Breast epithelium (tissue), 4 donors: ENCODE measurements at regions not wholly inside any gene's neighbourhood (a gene's known extent, or its start where the extent isn't known, plus 50 kb on each side); places are given as distances from the start of the nearest gene placed in this dataset.

Source experiments
- DNase-seq, 2 donors: peaks; one replicate each; pipeline ENCODE4 v3.0.0-alpha.2; 2019; ENCODE audit warnings: low spot score in 2 of 2
- H3K27ac ChIP-seq, 2 donors: fragments of 200-600 bp; sonication (generic) in 1 of 2; one replicate each; pipeline ENCODE4 v1.5.1; 2016 to 2019; ENCODE audit warnings: mild to moderate bottlenecking in 1 of 2
- H3K27me3 ChIP-seq, 2 donors: fragments of 200-600 bp; sonication (generic) in 1 of 2; one replicate each; pipeline versions ENCODE4 v1.5.1 to v1.6.0; 2017 to 2019; ENCODE audit warnings: control low read depth in 1 of 2, mild to moderate bottlenecking in 1 of 2
- H3K36me3 ChIP-seq: fragments of 200-600 bp; one replicate; pipeline ENCODE4 v1.5.1; 2019
- H3K4me1 ChIP-seq, 2 donors: fragments of 200-600 bp; sonication (generic); one replicate each; pipeline ENCODE4 v1.5.1; 2016 to 2019; ENCODE audit warnings: control low read depth in 1 of 2
- H3K4me3 ChIP-seq, 3 donors: fragments of 200-600 bp; sonication (generic); 1 replicate in 2 of 3; 2 replicates in 1 of 3; pipeline ENCODE4 v1.5.1; 2016 to 2019; ENCODE audit warnings: mild to moderate bottlenecking in 3 of 3, moderate library complexity in 2 of 3
- H3K9me3 ChIP-seq, 2 donors: fragments of 200-600 bp; sonication (generic) in 1 of 2; one replicate each; pipeline ENCODE4 v1.5.1; 2016 to 2019; ENCODE audit warnings: control low read depth in 1 of 2
- POLR2A ChIP-seq: fragments of 450-650 bp; IDR thresholded peaks from one replicate; pipeline ENCODE4 v1.6.1; 2016; ENCODE audit warnings: antibody characterized with exemption, mild to moderate bottlenecking, moderate library complexity
- POLR2AphosphoS5 ChIP-seq, 3 donors: sonication (generic); formaldehyde crosslinking; IDR thresholded peaks; one replicate each; pipeline ENCODE4 v1.6.1; 2017; ENCODE audit warnings: antibody characterized with exemption in 3 of 3
- intact Hi-C: fragments of 100-400 bp; cut with DNase I; formaldehyde crosslinking; loops from one replicate; pipeline ENCODE4 v1.15.1; 2023; ENCODE audit warnings: low total_unique reads
- TF ChIP-seq, protein P1 (sequence below), 3 donors: fragments of 450-650 bp; IDR thresholded peaks; one replicate each; pipeline ENCODE4 v1.5.1; 2016 to 2017; ENCODE audit warnings: antibody characterized with exemption in 3 of 3, mild to moderate bottlenecking in 3 of 3, moderate library complexity in 3 of 3

- DNase-seq, result no peak
These were observed 128.1 kb upstream of the JUN start for GRCh38 chr1:58911841-58912499.

DNA sequence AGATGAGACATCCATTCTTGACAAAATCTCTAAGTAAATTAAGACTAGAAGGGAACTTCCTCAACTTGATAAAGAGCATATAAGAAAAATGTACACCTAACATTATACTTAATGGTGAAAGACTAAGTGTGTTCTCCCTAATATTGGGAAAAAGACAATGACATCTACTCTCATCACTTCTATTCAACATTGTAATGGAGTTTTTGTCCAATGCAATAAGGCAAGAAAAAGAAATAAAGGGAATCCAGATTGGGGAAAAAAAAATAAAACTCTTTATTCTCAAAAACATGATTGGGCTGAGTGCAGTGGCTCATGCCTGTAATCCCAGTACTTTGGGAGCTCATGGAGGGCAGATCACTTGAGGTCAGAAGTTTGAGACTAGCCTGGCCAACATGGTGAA lies 131.1 kb upstream of the JUN start:
- Histone ChIP-seq H3K27ac (no peak overlapping the region), H3K9me3 (no peaks in the 10 kb centered on the region), H3K27me3 (no peaks in the 10 kb centered on the region), H3K4me1 (no peaks in the 10 kb centered on the region), H3K4me3 (no peak overlapping the region), H3K36me3 (no peaks in the 10 kb centered on the region)
- intact Hi-C loops, result no loop called here
- TF ChIP-seq POLR2A (no peak), POLR2AphosphoS5 (IDR thresholded peaks at IDR 0.05) (no peak)
- TF ChIP-seq, protein P1, sequence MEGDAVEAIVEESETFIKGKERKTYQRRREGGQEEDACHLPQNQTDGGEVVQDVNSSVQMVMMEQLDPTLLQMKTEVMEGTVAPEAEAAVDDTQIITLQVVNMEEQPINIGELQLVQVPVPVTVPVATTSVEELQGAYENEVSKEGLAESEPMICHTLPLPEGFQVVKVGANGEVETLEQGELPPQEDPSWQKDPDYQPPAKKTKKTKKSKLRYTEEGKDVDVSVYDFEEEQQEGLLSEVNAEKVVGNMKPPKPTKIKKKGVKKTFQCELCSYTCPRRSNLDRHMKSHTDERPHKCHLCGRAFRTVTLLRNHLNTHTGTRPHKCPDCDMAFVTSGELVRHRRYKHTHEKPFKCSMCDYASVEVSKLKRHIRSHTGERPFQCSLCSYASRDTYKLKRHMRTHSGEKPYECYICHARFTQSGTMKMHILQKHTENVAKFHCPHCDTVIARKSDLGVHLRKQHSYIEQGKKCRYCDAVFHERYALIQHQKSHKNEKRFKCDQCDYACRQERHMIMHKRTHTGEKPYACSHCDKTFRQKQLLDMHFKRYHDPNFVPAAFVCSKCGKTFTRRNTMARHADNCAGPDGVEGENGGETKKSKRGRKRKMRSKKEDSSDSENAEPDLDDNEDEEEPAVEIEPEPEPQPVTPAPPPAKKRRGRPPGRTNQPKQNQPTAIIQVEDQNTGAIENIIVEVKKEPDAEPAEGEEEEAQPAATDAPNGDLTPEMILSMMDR (IDR thresholded peaks at IDR 0.05), result no peak
- no peak for DNase-seq

More at GRCh38 chr1:58911841-58912499, 128.1 kb upstream of the JUN start:
- Histone ChIP-seq H3K36me3 (no peaks in the 10 kb centered on the region), H3K27ac (no peak overlapping the region), H3K27me3 (no peaks in the 10 kb centered on the region), H3K9me3 (no peaks in the 10 kb centered on the region), H3K4me1 (no peaks in the 10 kb centered on the region), H3K4me3 (no peak overlapping the region)
- intact Hi-C loops, result loop anchor here (1.0 kb wide), 1 partner anchor 40 kb away; no protein-coding TSS in a partner anchor
- no peak for TF ChIP-seq POLR2A
- no peak for TF ChIP-seq POLR2AphosphoS5 (IDR thresholded peaks at IDR 0.05)
- TF ChIP-seq, protein P1 (IDR thresholded peaks at IDR 0.05), result no peak

- intact Hi-C loops, result no loop called here
These were observed 133.6 kb upstream of the JUN start for GRCh38 chr1:58917436-58917835.

GRCh38 chr1:58919226-58919958 lies 135.5 kb upstream of the JUN start:
- no peak for TF ChIP-seq POLR2A
- TF ChIP-seq POLR2AphosphoS5 (IDR thresholded peaks at IDR 0.05), result no peak
- TF ChIP-seq, protein P1 (IDR thresholded peaks at IDR 0.05), result no peak
- H3K9me3 ChIP-seq, result no peaks in the 10 kb centered on the region
- H3K36me3 ChIP-seq, result no peaks in the 10 kb centered on the region
- no peak overlapping the region for H3K4me3 ChIP-seq
- no peaks in the 10 kb centered on the region for H3K4me1 ChIP-seq
- no peak overlapping the region for H3K27ac ChIP-seq
- DNase-seq, result no peak
- intact Hi-C loops, result no loop called here
- H3K27me3 ChIP-seq, result no peaks in the 10 kb centered on the region

More at GRCh38 chr1:58917436-58917835, 133.6 kb upstream of the JUN start:
- H3K4me3 ChIP-seq, result no peak overlapping the region
- no peak overlapping the region for H3K27ac ChIP-seq
- TF ChIP-seq POLR2A (no peak), POLR2AphosphoS5 (IDR thresholded peaks at IDR 0.05) (no peak)
- TF ChIP-seq, protein P1 (IDR thresholded peaks at IDR 0.05), result no peak
- H3K9me3 ChIP-seq, result no peaks in the 10 kb centered on the region
- no peaks in the 10 kb centered on the region for H3K27me3 ChIP-seq
- no peak for DNase-seq
- no peaks in the 10 kb centered on the region for H3K4me1 ChIP-seq
- H3K36me3 ChIP-seq, result no peaks in the 10 kb centered on the region

- no peak for TF ChIP-seq POLR2AphosphoS5 (IDR thresholded peaks at IDR 0.05)
- TF ChIP-seq, protein P1 (IDR thresholded peaks at IDR 0.05), result no peak
- no peak for TF ChIP-seq POLR2A
- no peak for DNase-seq
- H3K27ac ChIP-seq, result no peak overlapping the region
- no peaks in the 10 kb centered on the region for H3K36me3 ChIP-seq
- H3K9me3 ChIP-seq, result no peaks in the 10 kb centered on the region
- H3K4me3 ChIP-seq, result no peak overlapping the region
- H3K4me1 ChIP-seq, result no peaks in the 10 kb centered on the region
- H3K27me3 ChIP-seq, result no peaks in the 10 kb centered on the region
- intact Hi-C loops, result no loop called here
These were observed 136.1 kb upstream of the JUN start for GRCh38 chr1:58919959-58920321.
